Activated naive CD4-positive, alpha-beta T cell treated with Interleukin-2 at 50 U/mL for 16 hours (primary cell): ENCODE measurements at regions not wholly inside any gene's neighbourhood (a gene's known extent, or its start where the extent isn't known, plus 50 kb on each side); places are given as distances from the start of the nearest gene placed in this dataset.

ENCODE experiments used
- DNase-seq: peaks from one replicate; pipeline ENCODE4 v3.0.0-alpha.2; 2020

DNA sequence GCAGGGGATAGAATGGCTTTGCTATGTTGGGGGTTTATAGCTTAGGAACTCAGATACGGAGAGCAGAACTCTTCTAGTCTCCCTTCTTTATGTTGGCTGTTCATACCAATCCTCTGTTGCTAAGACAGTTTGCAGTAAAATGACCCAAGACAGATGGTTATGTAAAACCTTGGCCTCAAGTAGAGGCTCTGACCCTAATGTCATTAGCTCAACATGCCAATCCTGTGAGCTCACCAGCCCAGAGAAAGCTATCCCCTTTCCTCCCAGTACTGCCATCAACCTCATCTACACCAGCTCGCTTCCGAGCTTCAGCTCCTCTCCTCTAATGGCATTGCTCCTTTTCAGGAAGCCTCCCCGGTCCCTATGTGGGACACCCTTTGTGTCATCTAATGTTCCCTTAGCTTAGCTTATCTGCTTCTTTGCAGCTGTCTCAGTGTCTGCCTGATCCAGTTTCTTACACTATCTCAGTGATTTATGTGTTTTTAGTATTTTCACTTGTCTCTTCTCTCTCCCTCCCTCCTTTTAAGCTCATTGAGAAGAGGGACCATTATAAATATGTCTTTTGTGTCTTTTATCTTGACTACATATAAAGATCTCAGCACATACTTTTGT, 281.3 kb upstream of the CLINT1 start:
- no peak for DNase-seq

DNA sequence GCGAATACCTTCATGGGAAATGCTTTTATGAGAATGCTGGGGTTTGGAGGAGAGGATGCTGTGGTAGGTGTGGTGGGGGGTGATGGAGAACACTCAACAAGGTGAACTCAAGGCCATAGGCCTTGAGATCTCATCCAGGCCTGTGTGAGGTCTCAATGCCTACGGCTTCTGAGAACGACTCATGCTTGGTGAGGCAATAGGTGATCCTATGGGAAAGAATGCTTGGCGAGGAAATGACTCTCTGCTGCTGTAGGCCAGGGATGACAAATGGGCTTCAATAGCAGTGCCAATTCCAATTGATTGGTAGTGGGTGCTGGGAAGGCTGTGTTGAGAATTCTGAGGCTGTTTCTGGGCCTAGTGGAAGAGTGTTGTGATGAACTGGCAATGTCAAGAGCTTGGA, 280.2 kb upstream of the CLINT1 start:
- DNase-seq = no peak

DNA sequence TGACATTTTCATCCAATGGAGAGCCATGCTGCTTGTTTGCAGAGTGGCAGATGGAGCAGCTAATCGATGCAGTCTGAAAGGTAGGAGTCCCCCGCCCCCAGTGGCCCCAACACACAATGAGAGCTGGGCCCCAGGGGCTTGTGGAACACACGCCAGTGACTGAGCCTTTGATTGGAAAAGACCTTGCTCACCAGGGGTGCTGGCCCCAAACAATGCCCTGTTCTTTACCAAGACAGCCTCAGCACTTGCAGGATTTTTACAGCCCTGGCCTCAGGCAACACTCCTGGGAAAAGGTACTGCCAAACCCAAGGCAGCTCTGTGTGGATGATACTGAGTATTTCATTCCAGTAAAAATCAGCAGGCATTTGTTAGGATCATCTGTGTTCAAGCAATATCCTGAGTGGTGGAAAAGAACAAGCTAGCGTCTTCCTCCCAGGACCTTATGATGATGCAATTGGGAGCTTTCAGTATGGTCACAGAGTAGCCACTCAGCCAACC, 276.8 kb upstream of the CLINT1 start:
- DNase-seq = no peak

DNA sequence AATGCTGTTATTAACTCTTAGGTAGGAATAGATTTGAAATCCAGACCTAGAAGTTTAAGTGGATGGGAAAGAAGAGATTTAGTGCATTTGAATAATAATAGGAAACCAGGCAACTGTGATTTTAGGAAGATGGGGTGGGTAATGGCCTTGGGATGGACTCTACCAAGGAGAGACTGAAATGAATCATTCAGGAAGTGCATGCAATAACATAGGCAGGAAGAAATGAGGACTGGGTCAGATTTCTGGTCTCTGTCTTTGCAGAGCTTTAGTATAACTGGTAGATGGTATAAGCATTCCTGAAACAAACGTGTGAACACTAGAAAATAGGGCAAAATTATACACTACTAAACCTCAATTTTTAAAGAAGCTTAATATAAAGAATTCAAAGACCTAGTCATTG, 274.4 kb upstream of the CLINT1 start:
- no peak for DNase-seq

DNA sequence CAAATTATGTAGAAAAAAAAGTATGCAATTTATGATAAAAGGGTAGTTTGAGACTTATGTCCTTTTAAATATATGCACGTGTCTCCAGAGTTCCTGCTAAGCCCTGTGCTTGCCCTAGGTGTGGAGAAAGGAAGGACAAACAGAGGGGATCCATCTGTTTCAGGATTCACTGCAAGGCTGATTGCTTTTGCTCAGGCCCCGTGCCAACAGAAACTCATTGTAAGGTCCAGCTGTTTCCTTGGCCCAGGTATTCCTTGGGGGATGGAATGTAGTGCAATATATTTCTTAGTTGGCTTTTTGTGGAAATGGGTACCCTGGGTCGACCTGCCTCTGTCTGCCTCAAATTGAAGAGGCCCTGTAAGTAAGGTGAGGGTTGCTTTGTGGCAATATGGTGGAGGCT, 268.6 kb upstream of the CLINT1 start:
- DNase-seq = no peak

DNA sequence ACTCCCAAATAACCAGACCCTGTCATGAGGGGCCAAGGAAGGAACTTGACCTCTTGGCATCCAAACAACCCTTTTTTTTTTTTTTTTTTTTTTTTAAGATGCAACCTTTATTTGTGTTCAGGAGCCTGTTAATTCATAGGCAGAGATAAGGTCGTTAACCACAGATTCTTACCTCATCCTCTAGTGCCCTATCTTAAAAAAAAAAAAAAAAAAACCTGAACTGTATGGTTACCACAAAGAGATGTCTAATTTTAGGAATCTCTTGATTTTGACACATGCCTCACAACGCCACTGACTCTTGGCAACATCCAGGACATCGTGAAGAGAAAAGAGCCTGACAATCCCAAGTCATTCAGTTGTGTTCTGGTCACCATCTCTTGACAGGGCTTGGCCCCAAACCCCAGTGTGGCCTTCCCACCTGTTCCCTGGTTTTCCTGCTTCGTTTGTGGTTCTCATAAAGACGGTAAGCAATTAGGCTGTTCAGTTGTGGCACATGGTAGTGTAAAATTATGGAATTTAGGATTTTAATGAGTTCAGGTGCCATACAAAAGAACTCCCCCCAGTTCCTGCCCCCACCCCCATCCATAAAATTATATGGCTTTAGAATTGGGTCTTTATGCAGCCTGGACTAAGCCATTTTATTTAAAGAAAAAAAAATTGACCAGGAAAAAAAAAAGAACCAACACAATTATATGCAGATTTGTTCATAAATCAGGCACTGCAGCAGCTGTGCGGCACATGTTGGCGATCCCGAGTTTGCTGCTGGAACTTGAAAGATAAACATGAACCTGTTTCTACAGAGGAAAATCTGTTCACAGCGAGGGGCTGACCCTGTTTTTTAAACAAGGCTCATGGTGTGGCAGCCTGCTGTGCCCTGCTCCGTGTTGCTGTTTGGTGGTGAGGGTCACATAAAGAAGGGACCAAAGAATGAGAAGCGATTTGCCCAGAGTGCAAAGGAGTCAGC, 267.8 kb upstream of the CLINT1 start:
- no peak for DNase-seq

DNA sequence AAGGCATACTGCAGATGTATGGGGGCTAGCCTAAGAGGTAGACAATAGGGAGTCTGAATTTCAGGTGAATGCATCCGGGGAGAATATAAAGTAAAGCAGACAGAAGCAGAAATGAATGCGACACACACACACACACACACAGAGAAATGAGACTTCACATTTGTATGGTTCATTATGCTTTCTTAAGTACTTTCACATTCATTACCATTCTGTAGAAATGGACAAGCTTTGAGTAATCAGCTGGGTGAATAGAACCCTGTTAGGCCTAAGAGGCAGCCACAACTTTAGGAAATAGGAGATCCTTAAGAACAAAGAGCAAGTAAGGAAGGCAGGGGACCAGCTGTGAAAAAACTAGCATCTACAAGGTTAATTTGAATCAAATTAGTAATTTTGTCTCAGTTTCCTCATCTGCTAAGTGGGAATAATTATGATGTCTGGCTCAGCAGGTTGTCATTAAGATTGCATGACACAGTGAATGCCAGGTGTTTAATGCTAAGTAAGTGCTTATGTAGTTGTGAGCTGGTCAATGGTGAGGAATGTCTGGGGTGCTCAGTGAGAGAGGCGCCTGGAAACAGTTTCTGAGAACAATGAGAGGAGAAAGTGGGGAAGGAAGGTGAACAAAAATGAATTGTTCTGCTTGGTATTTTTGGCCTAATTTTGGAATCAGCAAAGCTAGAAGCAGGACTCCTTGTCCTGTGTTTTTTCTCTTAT, 265.8 kb upstream of the CLINT1 start:
- no peak for DNase-seq

DNA sequence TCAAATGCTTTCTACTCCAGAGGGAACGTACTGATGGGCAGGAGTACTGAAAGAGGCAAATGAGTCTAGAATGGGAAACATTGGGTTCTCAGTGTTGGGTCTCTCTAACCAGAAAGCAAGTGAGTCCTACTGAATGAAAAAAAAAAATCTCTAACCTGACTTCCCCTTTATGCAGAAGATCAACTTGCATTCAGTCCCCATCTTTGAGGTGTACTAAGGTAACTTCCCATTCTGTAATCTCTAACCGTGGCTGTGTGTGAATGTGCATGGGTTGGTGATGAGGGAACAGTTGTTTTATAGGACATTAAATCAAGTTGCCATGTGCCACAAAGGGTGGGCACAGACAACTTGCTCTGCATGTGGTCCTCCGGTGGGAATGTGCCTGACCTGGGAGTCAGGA, 264.6 kb upstream of the CLINT1 start:
- no peak for DNase-seq

DNA sequence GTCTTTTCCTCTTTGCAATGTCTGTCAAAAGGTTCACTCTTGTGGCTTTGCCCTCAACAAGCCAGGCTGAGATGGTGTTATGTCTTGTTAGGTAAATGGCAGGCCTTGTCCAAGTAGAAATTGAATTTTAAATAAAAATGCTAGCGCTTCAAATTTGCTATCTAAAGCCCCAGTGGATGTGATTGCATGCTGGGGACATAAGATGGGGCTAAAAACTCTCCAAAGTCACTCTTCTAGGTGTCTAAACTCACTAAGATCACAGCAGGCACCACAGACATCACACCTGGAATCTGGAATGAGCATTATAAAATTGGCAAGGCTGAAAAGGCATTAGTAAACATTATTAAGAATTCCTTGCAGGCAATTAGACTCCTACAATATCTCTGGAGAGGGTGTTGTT, 262.7 kb upstream of the CLINT1 start:
- no peak for DNase-seq

DNA sequence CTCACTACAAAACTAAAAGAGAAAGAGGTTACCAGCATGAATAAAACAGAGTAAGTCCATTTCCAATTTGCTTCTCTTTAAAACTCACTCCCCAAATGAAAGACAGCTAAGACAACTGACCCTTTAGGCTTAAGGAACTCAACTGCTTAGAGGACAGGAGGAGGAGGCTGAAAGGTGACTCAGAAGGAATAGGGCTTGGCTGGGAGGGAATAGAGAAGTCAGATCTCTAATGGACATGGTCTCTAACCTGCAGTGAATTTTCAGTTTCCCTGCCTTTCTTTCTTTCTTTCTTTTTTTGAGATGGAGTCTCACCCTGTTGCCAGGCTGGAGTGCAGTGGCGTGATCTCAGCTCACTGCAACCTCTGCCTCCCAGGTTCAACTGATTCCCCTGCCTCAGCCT, 261.8 kb upstream of the CLINT1 start:
- DNase-seq = no peak

DNA sequence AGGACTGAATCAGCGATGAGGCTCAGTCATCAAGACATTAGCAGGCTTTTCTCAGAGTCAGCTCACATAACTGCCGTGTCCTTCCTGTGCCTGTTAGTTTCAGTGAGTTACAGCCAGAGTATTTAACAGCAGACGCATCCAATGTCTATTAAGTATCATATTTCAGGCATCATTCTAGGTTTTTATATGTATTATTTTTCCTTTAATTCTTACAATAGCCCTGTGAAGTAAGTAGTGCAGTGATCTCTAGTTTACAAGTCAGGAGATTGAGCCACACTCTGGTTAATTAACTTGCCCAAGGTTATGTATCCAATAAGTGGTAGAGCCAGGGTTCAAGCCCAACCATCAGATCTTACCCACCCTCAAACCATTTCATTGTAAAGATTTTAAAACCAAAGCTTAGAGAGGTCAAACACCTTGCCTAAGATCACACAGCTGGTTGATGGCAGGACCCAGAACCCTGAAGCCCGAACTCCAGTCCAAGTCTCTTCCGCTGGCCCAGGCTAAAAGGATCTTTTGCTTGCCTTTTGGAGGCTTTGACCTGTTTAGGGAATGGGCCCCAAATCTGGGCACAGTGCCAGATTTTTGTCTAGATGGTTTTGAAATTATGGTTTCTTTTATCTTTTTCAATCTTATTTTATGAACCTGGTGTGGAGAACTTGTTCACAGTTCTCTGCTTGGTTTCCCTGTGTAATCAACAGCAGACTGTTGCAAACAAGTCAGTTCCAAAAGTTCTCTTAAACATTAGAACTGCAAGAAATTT, 261.2 kb upstream of the CLINT1 start:
- DNase-seq = no peak

DNA sequence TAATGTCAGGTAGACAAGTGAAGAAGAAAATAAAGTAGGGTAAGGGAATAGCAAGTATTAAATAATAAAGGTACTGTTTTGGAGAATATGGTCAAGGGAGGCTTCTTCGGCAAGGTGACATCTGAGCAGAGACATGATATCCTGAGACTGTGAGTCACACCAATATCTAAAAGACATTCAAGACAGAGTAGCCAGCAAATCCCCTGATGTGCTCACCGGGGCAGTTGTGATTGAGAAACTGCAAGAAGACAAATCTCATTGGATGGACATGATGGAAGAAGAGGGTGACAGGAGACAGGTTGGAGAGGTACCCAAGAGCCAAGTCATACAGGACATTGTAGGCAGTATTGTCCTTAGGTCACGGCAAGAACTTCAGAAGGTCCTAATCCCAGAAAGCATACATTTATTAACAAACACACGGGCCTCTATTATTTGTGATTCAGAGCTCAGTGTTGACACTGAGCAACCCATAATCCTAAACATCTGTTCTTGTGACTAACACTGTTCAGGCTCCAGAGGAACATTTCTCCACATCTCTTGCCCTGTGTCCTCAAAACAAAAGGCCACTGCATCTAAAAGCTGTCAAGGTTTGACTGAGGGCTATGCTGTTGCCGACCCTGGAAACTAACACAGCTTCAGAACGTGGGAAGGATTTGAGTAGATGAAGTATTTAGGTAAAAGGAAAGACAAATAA, 258.7 kb upstream of the CLINT1 start:
- no peak for DNase-seq

DNA sequence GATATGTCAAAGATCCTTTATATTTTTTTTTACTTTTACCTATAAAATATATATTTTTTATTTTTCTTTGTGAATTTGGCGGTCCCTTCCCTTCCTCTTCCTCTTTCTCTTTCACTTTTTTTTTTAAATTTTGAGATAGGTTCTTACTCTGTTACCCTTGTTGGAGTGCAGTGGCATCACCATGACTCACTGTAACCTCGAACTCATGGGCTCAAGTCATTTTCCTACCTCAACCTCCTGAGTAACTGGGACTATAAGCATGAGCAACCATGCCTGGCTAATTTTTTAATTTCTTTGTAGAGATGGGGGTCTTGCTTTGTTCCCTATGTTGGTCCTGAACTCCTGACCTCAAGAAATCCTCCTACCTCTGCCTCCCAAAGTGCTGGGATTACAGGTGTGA, 258.0 kb upstream of the CLINT1 start:
- no peak for DNase-seq

DNA sequence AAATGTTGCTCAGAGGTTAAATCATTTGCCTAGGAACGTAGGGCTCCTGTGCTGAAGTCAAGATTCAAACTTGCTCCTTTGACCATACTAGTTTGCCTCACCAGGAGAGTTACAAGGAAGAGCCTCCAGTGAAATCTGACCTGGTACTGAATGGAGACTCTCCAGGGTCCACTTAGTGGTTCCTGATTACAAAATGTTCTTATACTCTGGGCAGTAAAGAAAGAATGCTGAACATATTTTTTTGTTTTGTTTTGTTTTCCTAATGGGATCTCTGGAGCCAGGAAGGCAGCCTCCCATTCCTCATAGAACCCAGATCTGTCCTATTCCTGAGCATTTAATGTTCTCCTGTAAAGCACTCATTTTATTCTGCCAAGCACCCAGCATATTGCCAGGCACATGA, 256.5 kb upstream of the CLINT1 start:
- DNase-seq = no peak

DNA sequence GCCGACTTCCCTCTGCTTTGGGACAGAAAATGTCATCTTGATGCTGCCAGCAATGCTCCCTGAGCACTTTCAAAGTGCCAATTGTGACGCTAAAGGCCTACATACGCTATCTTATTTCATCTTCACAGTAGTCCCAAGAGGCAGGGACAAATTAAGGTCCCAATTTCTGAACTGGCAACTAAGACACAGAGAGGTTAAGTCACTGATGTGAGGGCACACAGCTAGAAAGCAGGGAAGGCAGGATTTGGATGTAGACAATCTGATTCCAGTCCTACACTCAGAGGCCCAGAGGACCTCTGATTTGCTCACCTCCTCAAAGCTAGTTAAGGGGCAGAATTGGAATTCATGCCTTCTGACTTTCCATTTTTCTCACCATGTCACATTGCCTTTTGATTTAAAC, 249.2 kb upstream of the CLINT1 start:
- no peak for DNase-seq

DNA sequence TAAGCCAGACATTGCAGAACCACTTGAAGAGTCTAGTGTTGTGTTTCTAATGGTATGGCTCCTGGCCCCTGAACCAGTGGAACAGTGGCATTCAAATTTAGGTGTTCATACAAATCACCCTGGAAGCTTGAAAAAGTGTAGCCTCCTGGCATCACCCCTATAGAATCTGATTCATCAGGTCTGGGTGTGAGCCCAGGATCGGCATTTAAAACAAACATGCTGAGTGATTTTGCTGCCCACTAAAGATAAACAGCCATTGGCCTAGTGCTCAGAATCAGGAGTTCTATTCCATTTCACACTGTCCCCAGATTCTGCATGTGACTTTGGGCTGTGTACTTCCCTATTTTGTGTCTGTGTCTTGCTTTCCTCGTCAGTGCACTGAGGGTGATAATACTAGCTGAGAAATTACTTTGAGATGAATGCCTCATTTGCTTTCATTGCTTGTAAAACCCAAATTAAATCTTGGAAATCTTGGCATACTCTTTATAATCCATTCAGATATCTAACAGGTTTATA, 241.5 kb upstream of the CLINT1 start:
- no peak for DNase-seq

DNA sequence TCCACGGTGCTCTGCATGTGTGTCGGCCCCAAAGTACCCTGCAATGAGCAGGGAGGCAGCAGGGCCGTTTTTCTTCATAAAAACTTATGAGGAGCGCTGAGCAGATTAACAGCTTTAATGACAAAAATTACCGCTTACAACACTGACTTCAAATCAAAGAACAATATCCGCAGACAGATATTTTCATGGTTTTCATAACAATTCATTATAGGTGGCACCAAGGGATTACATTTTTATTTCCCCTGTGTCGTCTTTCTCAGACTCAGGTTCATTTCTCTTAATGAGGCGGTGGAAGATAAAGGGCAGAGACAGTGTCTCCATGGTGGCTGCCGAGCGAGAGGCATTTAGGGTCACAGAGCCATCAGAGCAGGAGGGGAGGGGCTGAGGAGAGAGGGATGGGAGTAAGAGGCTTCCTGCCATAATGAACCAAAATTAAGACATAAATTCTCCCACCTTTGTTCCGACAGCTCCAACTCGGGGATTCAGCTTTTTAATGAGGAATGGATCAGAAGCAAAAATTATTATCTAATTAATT, 240.7 kb upstream of the CLINT1 start:
- DNase-seq = no peak

DNA sequence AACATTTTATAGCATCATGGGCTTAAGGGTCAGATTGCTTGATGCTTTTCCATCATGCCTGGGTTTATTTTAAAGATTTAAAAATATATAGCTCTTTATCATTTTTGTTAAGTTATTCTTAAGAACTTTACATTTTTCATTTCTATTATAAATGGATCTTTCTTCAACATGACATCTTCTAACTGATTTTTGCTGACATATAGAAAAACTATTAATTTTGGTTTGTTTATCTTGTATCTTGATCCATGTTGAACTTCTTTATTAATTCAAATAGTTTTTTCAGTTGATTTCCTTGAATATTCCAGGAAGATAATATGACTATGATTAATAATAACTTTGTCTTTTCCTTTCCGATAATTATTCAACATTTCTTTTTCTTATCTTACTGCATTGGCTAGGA, 237.9 kb upstream of the CLINT1 start:
- DNase-seq = no peak

DNA sequence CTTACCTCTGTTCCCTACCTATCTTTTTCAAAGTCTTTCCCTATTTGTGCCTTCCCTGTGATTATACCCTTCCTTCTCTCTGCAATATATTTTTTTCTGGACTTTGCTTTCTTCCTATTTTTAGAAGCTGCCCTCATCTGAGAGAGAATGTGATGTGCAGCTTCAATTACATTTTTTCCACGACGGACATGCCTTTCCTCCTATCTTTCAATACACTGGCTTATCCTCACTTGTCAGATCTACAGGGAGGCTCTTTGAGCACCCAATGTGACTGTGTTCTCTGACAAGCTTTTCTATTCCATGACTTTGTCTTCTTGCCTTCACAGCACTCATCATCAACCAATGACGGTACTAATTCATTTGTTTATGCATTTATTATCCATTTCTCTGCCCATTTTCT, 227.9 kb upstream of the CLINT1 start:
- no peak for DNase-seq

DNA sequence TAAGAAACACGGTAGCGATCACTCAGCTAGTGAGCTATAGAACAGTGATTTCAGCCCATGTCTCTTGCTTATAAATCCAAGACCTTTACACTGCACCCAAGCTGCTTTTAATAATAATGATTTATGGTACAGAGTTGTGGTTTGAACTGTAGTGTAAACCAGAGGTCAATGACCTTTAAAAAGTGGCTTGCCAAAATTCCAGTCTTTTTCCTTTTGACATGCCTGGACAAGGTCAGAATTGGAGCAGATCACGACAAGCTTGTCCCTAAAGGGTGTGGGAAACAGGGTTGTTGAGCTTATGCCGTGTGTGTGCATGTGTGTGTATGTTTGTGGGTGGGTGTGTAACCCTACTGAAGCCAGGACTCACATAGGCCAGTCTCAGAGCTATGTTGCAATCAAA, 225.3 kb upstream of the CLINT1 start:
- DNase-seq = no peak

DNA sequence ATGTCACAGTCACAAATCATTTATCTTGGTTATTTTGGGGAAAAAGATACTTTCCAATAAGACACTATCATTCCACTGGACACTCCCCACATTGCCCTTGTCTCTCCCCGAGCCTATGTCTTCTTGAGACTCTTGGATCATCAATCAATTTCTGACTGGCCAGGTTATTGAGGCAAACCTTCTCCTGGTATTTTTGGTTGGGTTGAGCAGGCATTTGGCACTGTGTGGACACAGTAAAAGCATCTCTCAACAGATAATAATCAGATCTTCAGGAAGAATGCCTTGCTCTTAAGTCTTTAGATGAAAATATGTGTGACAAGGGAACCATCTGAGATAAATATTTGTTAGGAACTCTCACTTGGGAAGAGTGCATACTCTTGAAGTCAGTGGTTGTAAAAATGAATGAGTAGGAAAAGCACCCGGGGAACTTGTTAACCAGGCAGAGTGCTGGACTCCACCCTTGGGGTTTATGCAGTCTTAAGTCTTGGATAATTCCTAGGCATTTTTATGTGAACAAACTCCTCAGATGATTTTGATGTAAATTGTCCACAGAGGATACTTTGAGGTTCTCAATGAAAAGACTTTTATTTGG, 223.8 kb upstream of the CLINT1 start:
- DNase-seq = no peak
